ENCODE measurements at regions not wholly inside any gene's neighbourhood (a gene's known extent, or its start where the extent isn't known, plus 50 kb on each side); places are given as distances from the start of the nearest gene placed in this dataset.

DNA sequence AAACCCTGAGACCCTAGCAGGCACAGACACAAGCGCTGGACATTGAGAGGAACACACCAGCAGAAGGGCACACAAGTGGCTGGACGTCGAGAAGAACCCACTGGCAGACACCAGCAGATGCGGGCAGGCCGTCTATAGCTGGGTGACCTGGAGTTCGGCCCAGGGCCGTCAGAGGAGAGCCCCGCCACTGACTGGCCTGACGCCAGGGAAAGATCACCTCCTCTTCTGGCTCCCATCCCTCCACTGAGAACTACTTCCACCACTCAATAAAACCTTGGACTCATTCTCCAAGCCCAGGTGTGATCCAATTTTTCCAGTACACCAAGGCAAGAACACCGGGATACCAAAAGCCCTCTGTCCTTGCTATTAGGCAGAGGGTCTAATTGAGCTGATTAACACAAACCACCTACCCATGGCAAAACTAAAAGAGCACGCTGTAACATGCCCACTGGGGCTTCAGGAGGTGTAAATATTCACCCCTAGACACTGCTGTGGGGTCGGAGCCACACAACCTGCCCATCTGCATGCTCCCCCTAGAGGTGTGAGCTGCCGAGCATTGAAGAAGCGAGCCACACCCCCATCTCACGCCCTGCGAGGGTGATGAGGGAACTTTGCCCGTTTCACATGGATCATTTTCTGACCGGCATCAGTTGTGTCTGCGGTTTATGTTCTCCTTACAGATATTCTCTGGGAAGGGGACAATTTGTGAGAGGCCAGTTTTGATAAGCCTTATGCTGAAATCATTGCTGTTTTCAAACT, 104.8 kb downstream of the HLX start:
- no peak for DNase-seq

DNA sequence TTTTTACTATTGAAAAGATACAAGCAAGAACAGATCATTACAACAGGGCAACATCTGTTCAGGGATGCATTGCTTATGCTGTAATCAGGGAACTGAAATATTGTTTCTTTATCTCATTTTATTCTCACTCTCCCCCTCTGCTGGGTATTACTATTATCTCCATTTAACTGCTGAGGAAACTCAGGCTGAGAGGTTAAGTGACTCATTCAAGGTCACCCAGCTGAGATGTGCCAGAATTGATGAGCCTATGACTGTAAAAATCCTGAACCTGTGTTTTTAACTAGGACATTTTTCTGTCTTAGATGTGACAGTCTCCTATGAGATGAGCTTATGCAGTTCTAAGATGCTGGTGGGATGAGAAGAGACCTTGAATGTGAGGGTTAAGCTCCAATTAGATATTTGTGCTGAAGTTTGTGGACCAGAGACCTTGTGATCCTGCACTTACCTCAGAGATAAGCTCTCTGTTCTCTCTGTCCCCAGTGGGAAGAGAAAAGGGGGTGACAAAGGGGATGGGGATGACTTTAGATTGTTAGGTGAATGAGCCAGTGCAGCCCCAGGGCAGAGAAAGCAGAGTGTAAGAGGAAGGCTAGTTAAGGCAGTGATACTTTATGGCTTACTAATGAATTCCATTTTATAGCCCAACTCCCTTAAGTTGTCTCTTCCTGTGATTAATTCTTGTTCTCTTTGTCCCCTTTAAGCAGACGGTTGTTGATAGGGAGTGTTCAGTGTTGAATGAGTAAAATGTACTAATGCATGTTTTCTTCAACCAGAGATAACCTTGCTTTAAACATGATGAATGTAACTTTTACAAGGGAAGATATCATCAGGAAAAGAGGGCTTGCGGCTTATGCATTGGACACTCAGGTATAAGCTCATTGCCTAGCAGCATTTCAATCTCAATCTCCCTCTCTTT, 111.4 kb downstream of the HLX start:
- DNase-seq = no peak

DNA sequence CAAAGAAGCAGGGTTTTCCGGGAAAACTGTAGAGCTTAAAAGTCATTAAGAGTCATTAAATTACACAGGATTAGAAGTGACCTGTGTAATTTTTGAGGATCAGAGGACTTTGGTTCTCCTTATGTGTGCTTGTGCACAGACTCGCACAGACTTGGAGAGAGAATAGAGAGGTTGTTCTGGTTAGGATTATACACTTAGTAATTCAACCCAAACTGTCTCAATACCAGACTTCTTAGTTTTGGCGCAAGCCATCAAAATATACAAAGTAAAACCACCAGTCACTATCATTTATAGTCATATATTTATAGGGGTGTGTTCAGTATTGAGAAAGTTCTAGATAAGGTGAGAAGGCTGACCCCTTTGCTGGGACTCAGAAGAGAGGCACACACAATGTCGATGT, 112.3 kb downstream of the HLX start:
- DNase-seq = no peak

DNA sequence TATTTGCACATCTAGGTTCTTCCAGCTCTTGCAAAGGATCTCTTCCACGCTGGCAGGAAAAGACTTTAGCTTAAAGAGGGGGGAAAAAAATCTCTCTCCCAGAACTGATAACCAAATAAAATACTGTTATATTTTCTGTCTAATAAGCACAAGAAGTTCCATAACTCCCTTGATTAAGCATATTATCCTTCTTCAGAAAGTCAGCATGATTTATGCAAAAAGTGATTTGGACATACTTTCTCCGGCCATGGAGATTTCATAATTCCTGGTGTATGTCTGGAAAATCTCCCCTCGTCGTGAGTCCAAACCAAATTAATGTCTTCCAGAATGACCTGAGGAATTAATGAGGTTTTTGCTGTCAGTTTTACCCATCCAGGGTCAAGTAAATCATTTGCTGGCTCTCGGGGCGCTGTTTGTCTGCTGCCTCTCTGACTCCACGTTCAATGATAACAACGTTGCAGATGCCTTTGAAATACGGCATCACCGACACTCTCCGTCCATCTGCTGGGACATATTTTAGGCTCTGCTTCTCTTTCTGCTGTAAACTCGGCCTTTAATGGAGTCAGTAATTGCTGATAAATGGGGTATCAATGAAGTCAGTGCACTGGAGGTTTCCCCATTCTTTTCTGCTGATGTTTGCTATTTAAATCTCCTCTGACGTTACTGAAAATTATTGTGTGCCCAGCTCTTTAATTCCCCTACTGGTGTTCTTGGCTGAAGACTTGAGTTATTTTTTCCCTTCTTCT, 112.9 kb downstream of the HLX start:
- DNase-seq = no peak

DNA sequence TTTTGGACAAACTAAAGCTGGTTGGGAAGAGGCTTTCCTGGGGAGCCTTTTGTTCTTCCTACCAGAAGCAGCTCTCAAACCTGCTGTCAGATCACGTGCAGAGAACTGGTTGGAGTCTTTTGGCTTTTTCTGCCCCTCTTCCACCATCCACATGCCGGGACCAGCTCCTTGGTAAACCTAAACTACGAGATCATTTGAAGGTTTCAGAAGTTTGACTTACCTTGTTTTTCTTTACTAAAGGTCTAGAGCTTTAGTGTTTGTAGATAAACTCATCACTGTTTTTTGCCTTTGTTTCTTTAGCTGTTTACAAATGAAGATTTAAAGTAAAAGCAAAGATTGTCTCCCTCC, 113.4 kb downstream of the HLX start:
- DNase-seq = no peak

DNA sequence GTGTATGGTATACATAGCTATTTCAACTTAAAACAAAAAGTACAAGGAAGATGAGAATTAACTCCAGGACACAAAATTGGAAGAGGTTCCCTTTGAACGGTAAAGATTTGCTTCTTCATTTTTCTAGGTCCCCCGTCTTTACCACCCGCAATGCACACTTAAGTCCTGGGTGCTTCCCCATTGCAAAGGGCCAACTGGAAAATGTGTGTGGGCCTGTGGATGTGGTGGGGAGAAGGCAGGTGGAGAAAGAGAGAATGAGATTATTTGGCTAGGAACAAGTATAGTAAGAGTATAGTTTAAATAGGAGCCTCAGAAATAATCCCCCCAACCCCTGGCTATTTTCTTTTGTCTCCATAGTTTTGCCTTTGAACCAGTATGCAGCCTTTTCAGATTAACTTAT, 115.4 kb downstream of the HLX start:
- no peak for DNase-seq

DNA sequence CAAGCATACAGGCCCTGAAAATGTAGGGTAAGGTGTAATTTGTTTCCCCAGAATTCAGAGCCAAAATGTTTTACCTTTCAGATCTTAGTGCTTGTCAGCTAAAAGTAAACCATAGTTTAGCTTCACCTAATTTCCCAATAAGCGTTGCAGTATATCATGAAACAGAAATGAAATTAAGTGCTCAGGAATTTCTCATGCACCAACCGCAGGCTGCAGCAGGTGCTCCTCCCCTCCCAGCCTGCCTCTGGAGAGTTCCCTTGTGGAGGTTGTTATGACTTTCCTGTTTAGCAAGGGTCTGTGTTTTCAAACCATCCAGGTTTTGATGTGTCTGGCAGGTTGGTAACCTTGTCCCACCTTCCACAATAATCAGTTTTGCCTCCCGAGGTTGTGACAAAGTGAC, 118.5 kb downstream of the HLX start:
- DNase-seq = no peak

DNA sequence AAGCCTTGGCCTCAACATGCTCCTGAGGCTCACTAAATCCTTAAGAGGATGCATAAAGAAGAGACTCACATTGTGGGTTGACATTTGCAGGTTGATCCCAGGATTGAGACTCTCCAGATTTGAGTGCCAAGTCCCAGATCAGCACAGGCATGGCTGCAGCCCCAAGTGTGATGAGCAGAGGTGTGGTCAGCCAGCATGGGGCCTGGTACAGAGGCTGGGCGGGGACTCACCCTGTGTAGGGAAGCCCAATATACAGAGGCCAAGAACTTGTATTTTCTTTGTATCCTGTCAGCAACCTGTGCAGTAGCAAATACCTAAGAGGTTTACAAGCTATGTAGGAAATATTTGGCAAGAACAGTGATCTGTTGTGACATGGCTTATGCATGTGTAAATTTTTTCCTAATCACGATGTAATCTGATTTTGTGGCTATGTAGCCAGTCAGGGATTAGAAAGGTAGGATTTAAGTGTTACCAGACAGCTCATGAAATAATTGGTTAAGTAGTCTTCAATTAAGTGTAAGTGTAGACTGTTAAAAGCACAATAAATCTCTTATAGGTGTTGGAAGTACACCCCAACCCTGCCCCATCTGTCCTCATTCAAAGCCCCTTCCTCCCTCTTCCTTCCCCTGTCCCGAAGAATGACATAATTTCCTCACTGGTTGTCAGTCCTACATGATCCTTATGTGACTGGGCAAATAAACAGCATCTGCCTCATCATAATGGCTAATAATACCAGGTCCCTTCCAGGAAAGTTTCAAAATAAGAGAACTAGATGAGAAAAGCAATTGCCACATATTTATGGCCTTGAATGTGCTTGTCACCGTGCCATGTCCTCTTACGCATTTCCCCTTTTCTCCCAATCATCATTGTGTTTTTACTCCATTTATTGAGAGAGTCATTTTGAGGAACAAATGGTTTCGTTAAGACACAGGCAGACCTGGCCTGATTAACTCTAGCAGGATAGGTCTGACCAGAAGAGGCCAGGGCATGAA, 120.9 kb downstream of the HLX start:
- no peak for DNase-seq

DNA sequence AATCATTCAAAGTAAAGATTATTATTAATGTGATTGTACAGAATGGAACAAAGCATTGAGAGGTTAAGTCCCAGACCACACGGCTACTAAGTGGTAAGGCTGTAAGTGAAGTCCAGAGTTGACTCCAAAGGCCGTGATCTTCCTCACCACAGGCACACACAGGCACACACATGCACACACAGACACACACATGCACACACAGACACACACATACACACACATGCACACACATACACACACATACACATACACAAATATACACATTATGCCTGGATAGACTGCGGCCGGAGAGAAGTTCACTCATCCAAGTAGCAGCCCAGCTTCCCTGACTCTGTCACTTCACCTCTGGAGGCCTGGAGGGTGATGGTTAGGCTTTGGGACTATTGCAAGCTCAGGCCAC, 121.9 kb downstream of the HLX start:
- no peak for DNase-seq

DNA sequence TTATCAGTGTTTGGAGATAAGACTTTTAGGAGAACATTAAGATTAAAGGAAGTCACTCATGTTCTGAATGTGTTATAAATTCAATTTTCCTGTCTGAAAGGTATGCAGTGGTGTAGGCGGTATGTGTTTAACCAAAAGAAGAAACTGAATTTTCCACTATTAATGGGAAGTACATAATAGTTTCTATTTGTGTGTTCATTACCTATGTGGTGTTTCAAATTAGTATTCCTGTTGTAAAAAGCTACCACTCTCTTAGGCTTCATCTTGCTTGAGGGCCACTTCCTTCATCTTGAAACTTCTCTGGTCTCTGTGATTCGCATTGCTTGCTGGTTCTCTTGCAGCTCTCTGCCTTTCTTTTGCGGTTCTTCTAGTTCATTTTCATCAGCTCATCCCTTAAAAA, 123.4 kb downstream of the HLX start:
- no peak for DNase-seq

DNA sequence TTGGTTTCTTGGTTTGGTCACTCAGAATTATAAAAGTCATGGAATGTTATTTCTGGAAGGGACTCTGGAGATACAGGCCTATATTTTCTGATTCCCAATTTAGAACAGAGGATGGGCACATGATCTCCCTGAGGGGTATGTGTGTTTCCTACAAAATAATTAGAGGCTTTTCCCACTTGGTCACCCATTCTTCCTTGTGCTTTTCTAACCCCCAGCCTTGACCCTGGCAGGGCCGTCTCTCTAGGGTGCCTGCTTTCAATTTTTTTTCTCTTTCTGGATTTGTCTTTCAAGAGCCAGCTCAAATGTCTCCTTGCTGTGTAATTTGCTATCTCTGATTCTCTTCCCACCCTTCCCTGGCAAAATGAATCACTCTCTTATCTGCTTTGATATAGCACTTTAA, 131.9 kb downstream of the HLX start:
- DNase-seq = no peak

DNA sequence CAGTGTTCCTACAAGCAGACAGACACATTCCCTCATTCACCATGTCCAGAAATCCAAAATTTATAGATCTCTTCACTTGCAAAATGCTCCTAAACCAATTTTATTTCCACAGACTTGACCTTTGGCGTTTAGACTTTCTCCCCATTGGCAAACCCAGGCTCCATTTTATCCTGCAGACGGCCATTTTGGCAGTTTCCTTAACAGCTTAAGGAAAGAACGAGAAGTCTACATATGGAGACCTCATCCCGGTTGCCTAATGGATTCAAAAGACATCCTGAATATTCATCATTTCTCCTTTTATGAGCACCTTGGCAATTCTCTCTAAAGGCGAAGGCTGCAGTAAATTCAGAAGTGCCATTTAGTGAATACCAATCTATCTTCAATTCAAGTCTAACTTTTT, 132.9 kb downstream of the HLX start:
- no peak for DNase-seq

DNA sequence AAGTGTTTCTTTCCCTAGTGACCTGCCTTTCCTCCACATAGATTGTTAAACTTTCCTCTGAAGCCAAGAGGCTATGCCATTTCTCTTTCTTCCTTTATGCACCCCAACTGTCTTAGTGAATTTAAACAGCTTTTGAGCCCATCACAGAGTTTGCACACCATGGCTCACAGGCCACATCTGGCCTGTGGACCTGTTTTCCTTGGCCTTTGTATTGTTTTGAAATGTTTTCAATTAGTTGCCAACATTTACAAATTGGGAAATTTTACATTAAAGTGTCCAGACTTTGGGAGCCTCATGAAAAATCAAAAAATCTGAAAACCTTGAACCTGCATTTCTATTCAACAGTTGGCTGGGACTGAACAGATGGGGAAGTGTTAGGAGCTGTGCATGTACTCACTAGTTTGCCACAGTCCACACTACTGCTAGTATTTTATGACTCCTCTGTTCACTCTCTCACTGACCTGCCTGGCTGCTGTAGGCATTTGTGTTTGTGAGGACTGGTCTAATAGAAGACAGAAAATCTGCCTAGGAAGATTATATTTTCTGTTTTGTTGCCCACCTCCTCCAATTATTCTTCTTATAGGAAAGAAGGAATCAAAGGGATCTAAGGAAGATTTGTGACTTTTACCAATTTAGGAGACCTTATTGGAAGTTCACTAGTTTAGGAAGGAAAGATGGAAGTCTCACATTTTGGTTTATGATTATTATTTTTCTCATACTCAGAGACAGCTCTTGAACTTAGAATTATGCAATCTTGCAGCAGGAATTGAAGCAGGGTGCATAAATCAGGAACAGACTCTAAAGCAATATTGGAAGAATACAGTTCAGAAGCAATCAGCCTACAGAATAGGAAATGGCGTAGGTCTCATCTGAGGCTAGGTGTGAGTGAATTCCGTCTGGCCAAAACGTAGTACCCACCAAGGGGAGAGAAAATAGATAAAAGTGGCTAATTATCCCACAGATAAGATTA, 134.7 kb downstream of the HLX start:
- DNase-seq = no peak

DNA sequence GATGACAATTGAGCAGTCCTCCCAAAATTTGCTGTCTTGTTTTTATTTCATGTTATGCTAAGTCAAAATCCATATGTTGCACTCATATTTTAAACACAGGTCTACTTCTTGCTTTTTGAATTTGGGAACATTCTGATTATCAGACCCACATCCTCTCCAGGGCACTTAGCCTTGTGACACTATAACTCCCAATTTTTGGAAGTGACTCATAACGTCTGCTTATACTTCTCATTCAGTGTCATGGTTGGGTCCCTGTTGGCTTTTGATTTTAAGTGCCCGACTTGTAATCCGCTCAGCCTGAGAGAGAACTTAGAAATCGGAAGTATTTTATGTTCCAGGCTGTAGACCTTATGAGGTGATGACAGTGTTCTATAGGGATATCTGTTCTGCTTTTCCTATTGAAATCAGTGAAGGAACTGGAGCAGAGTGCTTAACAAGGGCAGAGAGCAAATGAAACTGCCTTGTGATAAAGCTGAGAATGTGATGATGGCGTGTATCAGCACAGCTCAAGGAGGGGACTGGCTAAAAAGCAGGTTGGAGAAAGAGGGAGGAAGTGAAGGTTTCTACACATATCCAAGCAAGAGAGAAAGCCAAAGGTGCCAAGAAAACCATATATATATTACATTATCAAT, 136.0 kb downstream of the HLX start:
- DNase-seq = no peak

DNA sequence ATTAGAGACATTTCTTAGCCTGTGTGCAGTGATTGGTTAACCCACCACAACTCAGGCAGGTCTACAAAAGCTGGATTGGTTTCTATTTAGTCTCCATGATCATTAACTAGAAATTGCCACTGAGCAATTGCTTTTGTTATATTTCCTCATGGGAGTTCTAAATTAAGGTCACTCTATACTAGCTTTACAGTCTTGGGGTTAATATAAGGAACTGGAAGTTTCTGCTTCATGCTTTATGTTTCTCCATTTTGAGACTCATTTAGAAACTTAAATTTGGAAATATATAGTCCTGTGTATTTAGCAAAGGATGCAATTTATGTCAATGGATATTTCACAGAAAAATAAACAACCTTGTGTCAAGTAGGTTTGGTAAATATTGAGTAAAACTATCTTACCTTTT, 137.5 kb downstream of the HLX start:
- DNase-seq = no peak

DNA sequence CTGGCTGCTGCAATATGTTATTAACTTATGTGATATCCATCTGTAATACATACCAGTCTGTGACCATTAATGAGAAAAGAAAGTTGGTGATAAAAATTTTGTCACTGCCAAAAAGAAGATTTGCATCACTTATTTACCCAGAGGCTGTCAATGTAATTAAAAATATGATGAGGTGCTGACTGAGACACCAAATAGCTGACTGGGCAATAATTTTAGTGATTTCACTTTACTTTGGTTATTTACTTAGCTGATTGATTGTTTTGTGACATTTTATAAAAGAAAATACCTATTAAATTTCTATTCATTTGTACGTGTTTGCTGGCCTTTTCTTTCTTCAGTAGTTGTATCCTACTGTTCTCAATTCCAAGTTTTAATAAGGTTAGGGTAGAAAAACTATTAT, 139.2 kb downstream of the HLX start:
- no peak for DNase-seq

DNA sequence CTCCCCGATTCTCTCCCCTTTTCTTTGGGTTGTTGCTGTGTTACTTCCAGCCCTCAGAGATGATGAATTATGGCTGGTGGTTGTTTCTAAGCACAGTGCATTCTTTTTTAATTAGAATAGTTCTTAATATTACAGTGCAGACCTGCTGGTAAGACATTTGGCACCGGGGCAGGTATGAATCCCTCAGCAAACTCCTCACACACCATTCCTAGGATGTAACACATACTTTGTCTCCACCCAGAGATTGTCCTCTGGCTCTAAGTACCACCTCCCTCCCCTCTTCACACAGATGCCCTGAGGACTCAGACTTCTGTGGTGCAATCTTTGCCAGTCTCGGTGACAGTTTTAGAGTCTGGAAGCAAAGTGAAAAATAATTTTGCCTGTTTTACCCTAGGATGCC, 143.1 kb downstream of the HLX start:
- no peak for DNase-seq

DNA sequence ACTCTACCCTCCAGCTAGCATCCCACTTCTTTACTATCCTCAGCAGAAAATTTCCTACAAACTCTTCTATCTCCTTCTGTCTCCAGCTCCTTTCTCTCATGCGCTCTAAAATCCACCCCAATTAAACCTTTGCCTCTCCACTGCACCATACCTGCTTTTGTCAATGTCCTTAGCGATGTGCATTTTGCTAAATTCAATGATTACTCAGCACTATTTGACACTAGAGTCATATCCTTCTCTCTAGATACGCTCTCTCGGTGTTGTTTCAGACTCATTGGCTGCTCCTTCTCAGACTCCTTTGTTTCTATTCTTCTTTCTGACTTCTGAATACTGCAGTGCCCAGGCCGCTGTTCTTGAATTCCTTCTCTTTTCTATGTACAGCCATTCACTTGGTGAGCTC, 144.2 kb downstream of the HLX start:
- DNase-seq = no peak

DNA sequence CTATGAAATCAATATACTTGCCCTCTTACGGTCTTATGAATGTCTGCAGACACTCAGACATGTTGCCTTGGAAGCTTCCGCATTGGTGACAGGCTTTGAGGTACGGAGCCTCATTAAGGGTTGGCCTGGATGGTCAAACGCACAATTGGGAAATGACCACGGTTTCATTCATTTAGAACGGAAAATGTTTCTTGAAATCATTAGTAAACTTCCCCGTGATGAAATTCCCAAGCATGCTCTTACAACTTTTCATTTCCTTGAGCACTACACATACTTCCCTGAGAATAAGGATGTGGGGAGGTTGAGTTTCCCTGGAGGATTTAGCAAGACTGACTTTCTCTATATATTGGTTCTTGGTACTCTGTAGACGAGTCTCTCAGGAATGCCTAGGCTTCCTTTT, 146.3 kb downstream of the HLX start:
- DNase-seq = no peak

DNA sequence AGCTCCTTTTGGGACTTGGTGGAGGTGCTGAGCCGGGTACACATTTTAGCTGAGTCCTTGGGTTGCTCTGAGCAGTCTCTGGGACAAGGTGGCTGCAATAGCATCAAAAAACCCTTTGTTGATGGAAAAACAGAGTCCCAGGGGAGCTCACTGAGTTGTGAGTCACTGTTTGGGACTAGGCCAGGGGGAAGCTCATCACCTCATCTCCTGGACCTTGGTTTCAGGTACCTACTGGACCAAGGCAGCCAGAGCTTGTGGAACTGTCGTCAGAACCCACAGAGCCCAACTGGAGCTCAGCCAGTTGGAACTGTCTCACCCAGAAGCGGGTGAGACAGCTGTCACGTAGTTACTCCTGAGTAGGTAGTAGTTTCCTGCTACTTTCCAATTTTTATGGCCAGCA, 146.7 kb downstream of the HLX start:
- DNase-seq = no peak
